ENCODE measurements at regions not wholly inside any gene's neighbourhood (a gene's known extent, or its start where the extent isn't known, plus 50 kb on each side); places are given as distances from the start of the nearest gene placed in this dataset.
"Not testable (repeated sequence)": the region's sequence is repeated elsewhere in the genome, so short reads cannot be mapped to it uniquely, and the experiment has no call there.

GRCh38 chr13:24931450-24932251 lies 164.3 kb upstream of the PABPC3 start:
- H3K27me3 ChIP-seq, result peaks cover 0 to 49% (median 29%) of the 10 kb centered on the region in 7 donors
- no peaks in the 10 kb centered on the region for H3K36me3 ChIP-seq
- ATAC-seq (no peak), DNase-seq (no peak)
- H3K9me3 ChIP-seq, result no peaks in the 10 kb centered on the region
- H3K27ac ChIP-seq, result no peak overlapping the region
- peak overlapping the region in 6 of 10 donors; percentile 6 to 32 (median 28) for H3K4me3 ChIP-seq
- no peak for TF ChIP-seq CTCF (IDR thresholded peaks at IDR 0.05)
- 11 to 27% methylated on average over 31 of the region's 31 CpGs for whole genome bisulfite sequencing, 2 donors
- intact Hi-C loops (cut with DNase I), result no loop called here
- peaks cover 0 to 14% (median 0%) of the 10 kb centered on the region in 9 donors for H3K4me1 ChIP-seq

GRCh38 chr13:24933106-24934023 lies 162.6 kb upstream of the PABPC3 start:
- WGBS, 2 donors, result 72% methylated on average over 15 of the region's 15 CpGs
- H3K36me3 ChIP-seq; H3K4me3 ChIP-seq; H3K27ac ChIP-seq; intact Hi-C loops (cut with DNase I); H3K9me3 ChIP-seq; DNase-seq: not testable (repeated sequence)
- peak in 2 of 8 donors; percentile 41 to 62 for ATAC-seq
- H3K4me1 ChIP-seq, result peaks cover 0 to 14% (median 0%) of the 10 kb centered on the region in 9 donors
- H3K27me3 ChIP-seq, result peaks cover 0 to 47% (median 29%) of the 10 kb centered on the region in 7 donors

GRCh38 chr13:24934024-24934385 lies 161.9 kb upstream of the PABPC3 start:
- intact Hi-C loops (cut with DNase I); DNase-seq; H3K27ac ChIP-seq; H3K9me3 ChIP-seq; H3K36me3 ChIP-seq; H3K4me3 ChIP-seq: not testable (repeated sequence)
- Histone ChIP-seq H3K4me1 (peaks cover 0 to 14% (median 0%) of the 10 kb centered on the region in 9 donors), H3K27me3 (peaks cover 0 to 45% (median 29%) of the 10 kb centered on the region in 7 donors)
- 70 to 72% methylated on average over 4 of the region's 4 CpGs for WGBS, 2 donors
- peak in 1 of 8 donors; percentile 39 for ATAC-seq

- Histone ChIP-seq H3K4me1 (no peaks in the 10 kb centered on the region), H3K36me3 (no peaks in the 10 kb centered on the region), H3K9me3 (no peaks in the 10 kb centered on the region), H3K4me3 (no peak overlapping the region), H3K27ac (no peak overlapping the region), H3K27me3 (peaks cover 0 to 4% (median 0%) of the 10 kb centered on the region in 7 donors)
- intact Hi-C loops (cut with DNase I), result no loop called here
- ATAC-seq (no peak), DNase-seq (no peak)
- no peak for TF ChIP-seq CTCF (IDR thresholded peaks at IDR 0.05)
- WGBS, 2 donors, result 73 to 75% methylated on average over 6 of the region's 6 CpGs
Observed at GRCh38 chr13:24938966-24939365, 157.0 kb upstream of the PABPC3 start.

- H3K9me3 ChIP-seq; H3K36me3 ChIP-seq; intact Hi-C loops (cut with DNase I); H3K27me3 ChIP-seq; H3K4me1 ChIP-seq; H3K4me3 ChIP-seq: not testable (repeated sequence)
- ATAC-seq, result peak in 5 of 8 donors; percentile 38 to 98 (median 88)
- DNase-seq, result peak; percentile 15 to 35
- peak overlapping the region in 4 of 10 donors; percentile 2 to 76 (median 58) for H3K27ac ChIP-seq
- 51 to 63% methylated on average over 10 to 11 of the region's 11 CpGs for WGBS, 2 donors
Observed at GRCh38 chr13:24941023-24941713, 154.8 kb upstream of the PABPC3 start.

Measured in heart right ventricle (tissue), 16 donors.